ENCODE measurements at regions not wholly inside any gene's neighbourhood (a gene's known extent, or its start where the extent isn't known, plus 50 kb on each side); places are given as distances from the start of the nearest gene placed in this dataset.
"Not testable (repeated sequence)": the region's sequence is repeated elsewhere in the genome, so short reads cannot be mapped to it uniquely, and the experiment has no call there.

GRCh38 chr3:147333098-147333497 lies 73.2 kb downstream of the ZIC4 start:
- DNase-seq (ENCODE audit: low read depth): no peak

- no peak for DNase-seq (ENCODE audit: low read depth)
These were observed 77.6 kb downstream of the ZIC4 start for GRCh38 chr3:147328711-147329110.

GRCh38 chr3:147324356-147324755 lies 82.0 kb downstream of the ZIC4 start:
- no peak for DNase-seq (ENCODE audit: low read depth)

GRCh38 chr3:147318900-147319299 lies 87.4 kb downstream of the ZIC4 start:
- DNase-seq (ENCODE audit: low read depth): no peak

GRCh38 chr3:147317080-147317479 lies 89.3 kb downstream of the ZIC4 start:
- DNase-seq (ENCODE audit: low read depth): not testable (repeated sequence)

- DNase-seq (ENCODE audit: low read depth): no peak
These were observed 92.8 kb downstream of the ZIC4 start for GRCh38 chr3:147313513-147313912.

- DNase-seq (ENCODE audit: low read depth): no peak
These were observed 93.5 kb downstream of the ZIC4 start for GRCh38 chr3:147312786-147313280.

- no peak for DNase-seq (ENCODE audit: low read depth)
These were observed 94.6 kb downstream of the ZIC4 start for GRCh38 chr3:147311716-147312115.

GRCh38 chr3:147305533-147306250 lies 100.7 kb downstream of the ZIC4 start:
- DNase-seq (ENCODE audit: low read depth): no peak

- no peak for DNase-seq (ENCODE audit: low read depth)
These were observed 101.6 kb downstream of the ZIC4 start for GRCh38 chr3:147304756-147305155.

- DNase-seq (ENCODE audit: low read depth): no peak
These were observed 104.6 kb downstream of the ZIC4 start for GRCh38 chr3:147301781-147302180.

- DNase-seq (ENCODE audit: low read depth): no peak
These were observed 106.7 kb downstream of the ZIC4 start for GRCh38 chr3:147299656-147300055.

- DNase-seq (ENCODE audit: low read depth): peak; percentile 37
These were observed 107.8 kb downstream of the ZIC4 start for GRCh38 chr3:147298511-147298982.

- DNase-seq (ENCODE audit: low read depth): no peak
These were observed 108.5 kb downstream of the ZIC4 start for GRCh38 chr3:147297761-147298350.

GRCh38 chr3:147287370-147287769 lies 119.0 kb downstream of the ZIC4 start:
- DNase-seq (ENCODE audit: low read depth): not testable (repeated sequence)

GRCh38 chr3:147269907-147270306 lies 136.4 kb downstream of the ZIC4 start:
- DNase-seq (ENCODE audit: low read depth): no peak

- DNase-seq (ENCODE audit: low read depth): no peak
These were observed 138.9 kb downstream of the ZIC4 start for GRCh38 chr3:147267434-147267833.

- DNase-seq (ENCODE audit: low read depth): no peak
These were observed 148.4 kb downstream of the ZIC4 start for GRCh38 chr3:147257944-147258343.

GRCh38 chr3:147256739-147257138 lies 149.6 kb downstream of the ZIC4 start:
- no peak for DNase-seq (ENCODE audit: low read depth)

- DNase-seq (ENCODE audit: low read depth): no peak
These were observed 159.4 kb downstream of the ZIC4 start for GRCh38 chr3:147246906-147247305.

- not testable (repeated sequence) for DNase-seq (ENCODE audit: low read depth)
These were observed 160.7 kb downstream of the ZIC4 start for GRCh38 chr3:147245638-147246037.

GRCh38 chr3:147245022-147245421 lies 161.3 kb downstream of the ZIC4 start:
- not testable (repeated sequence) for DNase-seq (ENCODE audit: low read depth)

- DNase-seq (ENCODE audit: low read depth): no peak
These were observed 161.9 kb downstream of the ZIC4 start for GRCh38 chr3:147244397-147244796.

All from RPMI7951 (cell line).